Chondrocyte (in vitro differentiated cells): ENCODE measurements at regions not wholly inside any gene's neighbourhood (a gene's known extent, or its start where the extent isn't known, plus 50 kb on each side); places are given as distances from the start of the nearest gene placed in this dataset.

Source experiments
- DNase-seq: peaks from one replicate; pipeline ENCODE4 v3.0.0; 2021; ENCODE audit warnings: mixed read lengths, low spot score
- H3K27ac Mint-ChIP-seq: one replicate; pipeline ENCODE4 v1.8.0; 2021; ENCODE audit warnings: mild to moderate bottlenecking, moderate library complexity, mixed read lengths; ENCODE audit not compliant: unreplicated experiment
- H3K27me3 Mint-ChIP-seq: 2 replicates; pipeline ENCODE4 v1.8.0; 2021; ENCODE audit warnings: low read depth, mixed read lengths
- H3K36me3 Mint-ChIP-seq: 2 replicates; pipeline ENCODE4 v1.8.0; 2021; ENCODE audit warnings: low read depth, mixed read lengths
- H3K4me1 Mint-ChIP-seq: 2 replicates; pipeline ENCODE4 v1.8.0; 2021; ENCODE audit warnings: low read depth, mild to moderate bottlenecking, mixed read lengths
- H3K4me3 Mint-ChIP-seq: one replicate; pipeline ENCODE4 v1.8.0; 2021; ENCODE audit warnings: mild to moderate bottlenecking, moderate library complexity, mixed read lengths; ENCODE audit not compliant: unreplicated experiment
- H3K9me3 Mint-ChIP-seq: 2 replicates; pipeline ENCODE4 v1.8.0; 2021; ENCODE audit warnings: low read depth, mixed read lengths
- CTCF ChIP-seq: fragments of 200-600 bp; sonication (generic); IDR thresholded peaks from 2 replicates; pipeline ENCODE4 v1.5.0; 2021; ENCODE audit warnings: antibody characterized with exemption, mild to moderate bottlenecking, moderate library complexity

GRCh38 chr16:9338068-9338467, 246.6 kb downstream of the HAPSTR1 start:
- H3K27ac Mint-ChIP-seq = no peak overlapping the region
- no peaks in the 10 kb centered on the region for H3K4me1 Mint-ChIP-seq
- no peaks in the 10 kb centered on the region for H3K27me3 Mint-ChIP-seq
- peaks cover under 1% of the 10 kb centered on the region for H3K9me3 Mint-ChIP-seq
- no peak overlapping the region for H3K4me3 Mint-ChIP-seq
- DNase-seq = no peak
- H3K36me3 Mint-ChIP-seq = no peaks in the 10 kb centered on the region
- TF ChIP-seq CTCF = no peak

- H3K27ac Mint-ChIP-seq = no peak overlapping the region
- no peak for TF ChIP-seq CTCF
- DNase-seq = no peak
- H3K9me3 Mint-ChIP-seq = no peaks in the 10 kb centered on the region
- H3K4me1 Mint-ChIP-seq = no peaks in the 10 kb centered on the region
- H3K36me3 Mint-ChIP-seq = no peaks in the 10 kb centered on the region
- no peak overlapping the region for H3K4me3 Mint-ChIP-seq
- H3K27me3 Mint-ChIP-seq = no peaks in the 10 kb centered on the region
Measured at GRCh38 chr16:9338510-9338909, 247.1 kb downstream of the HAPSTR1 start.

GRCh38 chr16:9340526-9341256, 249.2 kb downstream of the HAPSTR1 start:
- Mint-ChIP-seq H3K4me1 (no peaks in the 10 kb centered on the region), H3K27me3 (no peaks in the 10 kb centered on the region), H3K27ac (no peak overlapping the region), H3K9me3 (no peaks in the 10 kb centered on the region), H3K4me3 (no peak overlapping the region), H3K36me3 (no peaks in the 10 kb centered on the region)
- no peak for DNase-seq
- TF ChIP-seq CTCF = no peak

GRCh38 chr16:9343276-9343675, 251.8 kb downstream of the HAPSTR1 start:
- Mint-ChIP-seq H3K4me1 (no peaks in the 10 kb centered on the region), H3K27me3 (no peaks in the 10 kb centered on the region), H3K4me3 (no peak overlapping the region), H3K27ac (no peak overlapping the region), H3K36me3 (no peaks in the 10 kb centered on the region), H3K9me3 (no peaks in the 10 kb centered on the region)
- no peak for TF ChIP-seq CTCF
- no peak for DNase-seq

- H3K27ac Mint-ChIP-seq = no peak overlapping the region
- no peak for TF ChIP-seq CTCF
- peaks cover 10% of the 10 kb centered on the region for H3K9me3 Mint-ChIP-seq
- H3K36me3 Mint-ChIP-seq = no peaks in the 10 kb centered on the region
- H3K4me3 Mint-ChIP-seq = no peak overlapping the region
- H3K27me3 Mint-ChIP-seq = no peaks in the 10 kb centered on the region
- no peaks in the 10 kb centered on the region for H3K4me1 Mint-ChIP-seq
- no peak for DNase-seq
Measured at GRCh38 chr16:9344508-9344907, 253.1 kb downstream of the HAPSTR1 start.
